Esophagus squamous epithelium (tissue), 4 donors: ENCODE measurements at regions not wholly inside any gene's neighbourhood (a gene's known extent, or its start where the extent isn't known, plus 50 kb on each side); places are given as distances from the start of the nearest gene placed in this dataset.

Source experiments
- POLR2A ChIP-seq, 4 donors: fragments of 450-650 bp; IDR thresholded peaks; one replicate each; pipeline ENCODE4 v1.6.1; 2017; ENCODE audit warnings: antibody characterized with exemption in 4 of 4, mild to moderate bottlenecking in 4 of 4, moderate library complexity in 3 of 4
- TF ChIP-seq, protein P1 (sequence below), 6 experiments: fragments of 450-650 bp in 4 of 6; fragments of 200-600 bp in 2 of 6; sonication (generic) in 2 of 6; IDR thresholded peaks; one replicate each; pipeline ENCODE4 v1.5.1; 2016 to 2019; ENCODE audit warnings: antibody characterized with exemption in 6 of 6, mild to moderate bottlenecking in 4 of 6, moderate library complexity in 4 of 6

DNA sequence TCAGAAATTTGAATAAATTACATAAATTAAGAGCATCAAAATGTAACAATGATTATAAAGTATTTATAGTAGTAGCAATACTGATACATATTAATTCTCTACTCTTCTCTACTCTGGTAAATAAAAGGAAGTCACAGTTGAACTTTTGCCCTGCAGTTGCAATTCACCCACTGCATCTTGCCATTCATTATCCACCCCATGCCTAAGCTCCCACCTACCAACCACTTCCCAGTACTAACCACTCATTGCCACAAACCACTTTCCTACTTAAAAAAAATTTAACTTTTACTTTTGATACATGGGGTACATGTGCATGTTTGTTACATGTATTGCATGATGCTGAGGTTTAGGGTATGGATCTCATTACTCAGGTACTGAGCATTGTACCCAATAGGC lies 174.0 kb downstream of the RASSF9 start:
- TF ChIP-seq, protein P1, sequence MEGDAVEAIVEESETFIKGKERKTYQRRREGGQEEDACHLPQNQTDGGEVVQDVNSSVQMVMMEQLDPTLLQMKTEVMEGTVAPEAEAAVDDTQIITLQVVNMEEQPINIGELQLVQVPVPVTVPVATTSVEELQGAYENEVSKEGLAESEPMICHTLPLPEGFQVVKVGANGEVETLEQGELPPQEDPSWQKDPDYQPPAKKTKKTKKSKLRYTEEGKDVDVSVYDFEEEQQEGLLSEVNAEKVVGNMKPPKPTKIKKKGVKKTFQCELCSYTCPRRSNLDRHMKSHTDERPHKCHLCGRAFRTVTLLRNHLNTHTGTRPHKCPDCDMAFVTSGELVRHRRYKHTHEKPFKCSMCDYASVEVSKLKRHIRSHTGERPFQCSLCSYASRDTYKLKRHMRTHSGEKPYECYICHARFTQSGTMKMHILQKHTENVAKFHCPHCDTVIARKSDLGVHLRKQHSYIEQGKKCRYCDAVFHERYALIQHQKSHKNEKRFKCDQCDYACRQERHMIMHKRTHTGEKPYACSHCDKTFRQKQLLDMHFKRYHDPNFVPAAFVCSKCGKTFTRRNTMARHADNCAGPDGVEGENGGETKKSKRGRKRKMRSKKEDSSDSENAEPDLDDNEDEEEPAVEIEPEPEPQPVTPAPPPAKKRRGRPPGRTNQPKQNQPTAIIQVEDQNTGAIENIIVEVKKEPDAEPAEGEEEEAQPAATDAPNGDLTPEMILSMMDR (IDR thresholded peaks at IDR 0.05) = no peak
- no peak for TF ChIP-seq POLR2A (IDR thresholded peaks at IDR 0.05)
